ENCODE measurements at regions not wholly inside any gene's neighbourhood (a gene's known extent, or its start where the extent isn't known, plus 50 kb on each side); places are given as distances from the start of the nearest gene placed in this dataset.

- TF ChIP-seq AEBP2 (tag by site-specific recombination; IDR thresholded peaks at IDR 0.05; ENCODE audit: borderline replicate concordance): no peak
These were observed 57.3 kb upstream of the ZDBF2 start (continued) for GRCh38 chr2:206217166-206217565.

GRCh38 chr2:206217743-206218142 lies 56.7 kb upstream of the ZDBF2 start:
- no peak overlapping the region for H3K4me3 ChIP-seq (ENCODE audit: low read depth, low read length)
- ChIA-PET POLR2A (no interaction called here), CTCF (no interaction called here)
- H3K4me1 ChIP-seq (ENCODE audit: control insufficient read depth, insufficient read depth, low read length): peaks cover 4% of the 10 kb centered on the region
- no peaks in the 10 kb centered on the region for H3K36me3 ChIP-seq (ENCODE audit: control insufficient read depth in 2 of 2, insufficient read depth in 1 of 2, low read length in 2 of 2)
- no peak overlapping the region for H3K27ac ChIP-seq (ENCODE audit: extremely low read depth, low read depth, low read length)
- no peak for TF ChIP-seq FEZF1 (tag by site-specific recombination; IDR thresholded peaks at IDR 0.05)
- peak; percentile 43; the same call in 1 of the 2 replicates for TF ChIP-seq GLIS1 (tag by site-specific recombination; IDR thresholded peaks at IDR 0.05)
- no peak for TF ChIP-seq ZNF776 (tag by site-specific recombination; IDR thresholded peaks at IDR 0.05; ENCODE audit: borderline replicate concordance)
- TF ChIP-seq GLIS2 (tag by site-specific recombination; IDR thresholded peaks at IDR 0.05): no peak
- no peak for TF ChIP-seq ZNF433 (tag by site-specific recombination; IDR thresholded peaks at IDR 0.05; ENCODE audit: low read depth)
- no peak for TF ChIP-seq ZNF148 (tag by site-specific recombination; IDR thresholded peaks at IDR 0.05; ENCODE audit: borderline replicate concordance)
- TF ChIP-seq ZNF366 (tag by site-specific recombination; conservative IDR thresholded peaks at IDR 0.05): no peak
- no peak for TF ChIP-seq ZNF558 (tag by site-specific recombination; IDR thresholded peaks at IDR 0.05)
- no peaks in the 10 kb centered on the region for H3K9me3 ChIP-seq (ENCODE audit: control insufficient read depth, insufficient read depth, low read depth, low read length)

- ChIA-PET POLR2A (no interaction called here), CTCF (no interaction called here)
- no peak overlapping the region for H3K4me3 ChIP-seq (ENCODE audit: low read depth, low read length)
- H3K4me1 ChIP-seq (ENCODE audit: control insufficient read depth, insufficient read depth, low read length): peaks cover 4% of the 10 kb centered on the region
- peak; percentile 82 for TF ChIP-seq PRDM6 (tag by site-specific recombination; IDR thresholded peaks at IDR 0.05)
- TF ChIP-seq ZXDB (tag by site-specific recombination; IDR thresholded peaks at IDR 0.05): no peak
- no peaks in the 10 kb centered on the region for H3K9me3 ChIP-seq (ENCODE audit: control insufficient read depth, insufficient read depth, low read depth, low read length)
- no peaks in the 10 kb centered on the region for H3K36me3 ChIP-seq (ENCODE audit: control insufficient read depth in 2 of 2, insufficient read depth in 1 of 2, low read length in 2 of 2)
- no peak overlapping the region for H3K27ac ChIP-seq (ENCODE audit: extremely low read depth, low read depth, low read length)
These were observed 56.3 kb upstream of the ZDBF2 start for GRCh38 chr2:206218156-206218555.

GRCh38 chr2:206218796-206219499 lies 55.5 kb upstream of the ZDBF2 start:
- no peaks in the 10 kb centered on the region; the same call in 1 of the 2 replicates for H3K4me1 ChIP-seq (ENCODE audit: control insufficient read depth, insufficient read depth, low read length)
- no peak overlapping the region for H3K27ac ChIP-seq (ENCODE audit: extremely low read depth, low read depth, low read length)
- no peaks in the 10 kb centered on the region for H3K36me3 ChIP-seq (ENCODE audit: control insufficient read depth in 2 of 2, insufficient read depth in 1 of 2, low read length in 2 of 2)
- no peaks in the 10 kb centered on the region for H3K9me3 ChIP-seq (ENCODE audit: control insufficient read depth, insufficient read depth, low read depth, low read length)
- ChIA-PET POLR2A (no interaction called here), CTCF (interaction anchor here (0.7 kb wide), 1 partner anchor 37 kb away, joined by 4 read pairs; no protein-coding TSS in a partner anchor)
- H3K4me3 ChIP-seq (ENCODE audit: low read depth, low read length): no peak overlapping the region
- TF ChIP-seq ZFP3 (tag by site-specific recombination; IDR thresholded peaks at IDR 0.05; ENCODE audit: low read depth) (no peak), ZNF174 (tag by site-specific recombination; IDR thresholded peaks at IDR 0.05) (no peak), ZNF521 (tag by site-specific recombination; IDR thresholded peaks at IDR 0.05) (no peak), KLF16 (tag by site-specific recombination; IDR thresholded peaks at IDR 0.05) (no peak), REST (tag by site-specific recombination; IDR thresholded peaks at IDR 0.05) (no peak), ZNF138 (tag by site-specific recombination; IDR thresholded peaks at IDR 0.05; ENCODE audit: borderline replicate concordance) (no peak), ZSCAN30 (tag by site-specific recombination; IDR thresholded peaks at IDR 0.05) (no peak), PRDM6 (tag by site-specific recombination; IDR thresholded peaks at IDR 0.05) (peak; percentile 47; the same call in 1 of the 2 replicates)
